ENCODE measurements at regions not wholly inside any gene's neighbourhood (a gene's known extent, or its start where the extent isn't known, plus 50 kb on each side); places are given as distances from the start of the nearest gene placed in this dataset.
A peak's percentile ranks its signal among the peaks of the same experiment; 100 is the strongest.
"Not testable (repeated sequence)": the region's sequence is repeated elsewhere in the genome, so short reads cannot be mapped to it uniquely, and the experiment has no call there.

GRCh38 chr1:67493148-67493547, 62.9 kb upstream of the SERBP1 start:
- H3K27me3 ChIP-seq = no peaks in the 10 kb centered on the region
- no peaks in the 10 kb centered on the region for H3K36me3 ChIP-seq
- TF ChIP-seq POLR2A (IDR thresholded peaks at IDR 0.05) (no peak), CTCF (IDR thresholded peaks at IDR 0.05) (no peak)
- H3K9me3 ChIP-seq = no peaks in the 10 kb centered on the region
- intact Hi-C loops (cut with DNase I; ENCODE audit: low total_unique reads) = loop anchor here (10.0 kb wide), 2 partner anchors 148 to 278 kb away; no protein-coding TSS in a partner anchor
- H3K4me1 ChIP-seq = no peaks in the 10 kb centered on the region
- no peak overlapping the region for H3K4me3 ChIP-seq
- no peak overlapping the region for H3K27ac ChIP-seq
- DNase-seq = no peak

DNA sequence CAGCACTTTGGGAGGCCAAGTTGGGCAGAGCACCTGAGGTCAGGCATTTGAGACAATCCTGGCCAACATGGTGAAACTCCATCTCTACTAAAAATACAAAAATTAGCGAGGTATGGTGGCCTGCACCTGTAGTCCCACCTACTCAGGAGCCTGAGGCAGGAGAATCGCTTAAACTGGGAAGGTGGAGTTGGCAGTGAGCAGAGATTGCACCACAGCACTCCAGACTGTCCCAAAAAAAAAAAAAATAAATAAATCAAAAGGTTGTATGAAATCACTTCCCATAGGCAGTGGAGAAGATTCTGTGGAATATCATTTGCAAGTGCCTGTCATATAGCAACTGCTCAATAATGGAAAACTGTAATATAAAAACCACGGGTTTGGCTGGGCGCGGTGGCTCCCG, 65.1 kb upstream of the SERBP1 start:
- Histone ChIP-seq H3K4me3 (no peak overlapping the region), H3K27me3 (no peaks in the 10 kb centered on the region), H3K9me3 (no peaks in the 10 kb centered on the region), H3K4me1 (no peaks in the 10 kb centered on the region), H3K27ac (no peak overlapping the region), H3K36me3 (no peaks in the 10 kb centered on the region)
- no peak for DNase-seq
- TF ChIP-seq POLR2A (IDR thresholded peaks at IDR 0.05) (no peak), CTCF (IDR thresholded peaks at IDR 0.05) (no peak)
- intact Hi-C loops (cut with DNase I; ENCODE audit: low total_unique reads) = loop anchor here (10.0 kb wide), 2 partner anchors 151 to 281 kb away; no protein-coding TSS in a partner anchor

DNA sequence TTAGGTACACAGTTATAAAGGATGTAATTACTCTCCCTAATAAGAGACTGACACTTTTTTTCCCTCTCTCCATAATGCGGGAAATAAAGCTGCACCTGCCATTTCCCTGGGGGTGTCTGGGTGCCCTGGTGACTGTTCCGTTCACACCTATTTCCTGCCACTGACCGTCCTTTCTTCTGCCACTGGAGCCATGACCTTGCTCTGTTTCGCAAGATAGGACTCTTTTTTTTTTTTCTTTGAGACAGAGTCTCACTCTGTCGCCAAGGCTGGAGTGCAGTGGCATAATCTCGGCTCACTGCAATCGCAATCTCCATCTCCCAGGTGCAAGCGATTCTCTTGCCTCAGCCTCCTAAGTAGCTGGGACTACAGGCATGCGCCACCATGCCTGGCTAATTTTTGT, 66.1 kb upstream of the SERBP1 start:
- H3K4me3 ChIP-seq = no peak overlapping the region
- no peaks in the 10 kb centered on the region for H3K4me1 ChIP-seq
- H3K9me3 ChIP-seq = no peaks in the 10 kb centered on the region
- H3K36me3 ChIP-seq = no peaks in the 10 kb centered on the region
- no peak for TF ChIP-seq CTCF (IDR thresholded peaks at IDR 0.05)
- TF ChIP-seq POLR2A (IDR thresholded peaks at IDR 0.05) = no peak
- no peak overlapping the region for H3K27ac ChIP-seq
- DNase-seq = no peak
- no peaks in the 10 kb centered on the region for H3K27me3 ChIP-seq
- intact Hi-C loops (cut with DNase I; ENCODE audit: low total_unique reads) = loop anchor here (10.0 kb wide), 2 partner anchors 152 to 282 kb away; no protein-coding TSS in a partner anchor

DNA sequence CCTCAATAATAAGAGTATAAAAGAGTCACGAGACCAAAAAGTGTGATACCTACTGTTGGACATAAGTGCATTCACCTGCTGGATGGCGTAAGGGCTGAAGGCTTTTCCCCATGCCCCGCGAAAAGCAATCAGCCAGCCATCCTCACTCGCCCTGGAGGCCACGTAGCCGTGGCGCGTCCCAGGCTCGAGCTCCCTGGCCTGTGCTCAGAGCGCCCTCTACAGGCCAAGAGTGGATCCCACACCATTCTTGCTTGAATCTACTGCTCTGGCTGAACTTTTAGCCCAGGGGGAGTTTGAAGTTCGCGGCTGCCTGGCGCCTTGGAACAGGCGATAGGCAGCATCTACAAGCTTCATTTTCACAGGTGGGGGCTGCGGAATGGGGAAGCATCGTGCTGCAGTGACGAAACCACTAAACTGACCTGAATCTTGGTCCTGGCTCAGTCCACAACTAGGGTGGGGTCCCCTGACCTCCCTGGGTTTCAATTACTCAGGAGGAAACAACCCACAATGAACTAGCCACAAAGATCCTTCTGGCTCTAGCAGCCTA, 70.3 kb upstream of the SERBP1 start:
- intact Hi-C loops (cut with DNase I; ENCODE audit: low total_unique reads) = no loop called here
- TF ChIP-seq POLR2A (IDR thresholded peaks at IDR 0.05) (no peak), CTCF (IDR thresholded peaks at IDR 0.05) (peak; percentile 93 to 99 (median 94))
- Histone ChIP-seq H3K36me3 (no peaks in the 10 kb centered on the region), H3K27ac (no peak overlapping the region), H3K9me3 (no peaks in the 10 kb centered on the region), H3K4me3 (no peak overlapping the region), H3K4me1 (no peaks in the 10 kb centered on the region), H3K27me3 (no peaks in the 10 kb centered on the region)
- DNase-seq = peak; percentile 80

GRCh38 chr1:67503974-67504373, 73.8 kb upstream of the SERBP1 start:
- H3K36me3 ChIP-seq = no peaks in the 10 kb centered on the region
- no peak for TF ChIP-seq POLR2A (IDR thresholded peaks at IDR 0.05)
- no peak for TF ChIP-seq CTCF (IDR thresholded peaks at IDR 0.05)
- no peak overlapping the region for H3K27ac ChIP-seq
- H3K4me3 ChIP-seq = no peak overlapping the region
- intact Hi-C loops (cut with DNase I; ENCODE audit: low total_unique reads) = no loop called here
- DNase-seq = no peak
- H3K27me3 ChIP-seq = no peaks in the 10 kb centered on the region
- H3K4me1 ChIP-seq = no peaks in the 10 kb centered on the region
- H3K9me3 ChIP-seq = peaks cover 0 to 3% of the 10 kb centered on the region in 2 donors

GRCh38 chr1:67513392-67514294, 83.4 kb upstream of the SERBP1 start:
- H3K36me3 ChIP-seq; intact Hi-C loops (cut with DNase I; ENCODE audit: low total_unique reads); H3K4me3 ChIP-seq; H3K27me3 ChIP-seq; H3K9me3 ChIP-seq; DNase-seq; H3K4me1 ChIP-seq; H3K27ac ChIP-seq: not testable (repeated sequence)
